ENCODE measurements at regions not wholly inside any gene's neighbourhood (a gene's known extent, or its start where the extent isn't known, plus 50 kb on each side); places are given as distances from the start of the nearest gene placed in this dataset.

DNA sequence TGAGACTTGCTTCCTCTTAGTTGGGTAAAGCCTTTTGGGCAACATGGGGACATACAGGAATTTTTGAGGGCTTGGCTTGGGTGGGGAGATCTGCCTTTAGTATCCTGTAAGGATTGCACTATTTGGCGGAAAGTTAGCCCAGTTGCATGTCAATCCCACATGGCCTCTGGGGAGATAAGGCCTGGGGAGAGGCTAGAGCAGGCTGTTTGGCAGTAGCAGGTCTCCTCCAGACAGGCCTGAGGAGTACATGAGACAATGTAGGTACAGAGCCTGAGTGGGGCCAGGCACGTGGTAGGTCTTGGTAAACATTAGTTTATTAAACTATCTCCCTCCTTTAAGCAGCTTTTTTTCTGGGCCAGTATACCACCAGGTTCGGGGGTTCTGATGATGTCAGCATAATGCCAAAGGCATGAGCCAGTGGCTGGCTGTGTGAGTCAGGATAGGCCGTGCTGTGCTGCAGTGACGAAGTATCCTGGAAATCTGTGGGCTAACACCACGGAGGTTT is 147.9 kb downstream of the VEGFA start:
- TF ChIP-seq, protein P1, sequence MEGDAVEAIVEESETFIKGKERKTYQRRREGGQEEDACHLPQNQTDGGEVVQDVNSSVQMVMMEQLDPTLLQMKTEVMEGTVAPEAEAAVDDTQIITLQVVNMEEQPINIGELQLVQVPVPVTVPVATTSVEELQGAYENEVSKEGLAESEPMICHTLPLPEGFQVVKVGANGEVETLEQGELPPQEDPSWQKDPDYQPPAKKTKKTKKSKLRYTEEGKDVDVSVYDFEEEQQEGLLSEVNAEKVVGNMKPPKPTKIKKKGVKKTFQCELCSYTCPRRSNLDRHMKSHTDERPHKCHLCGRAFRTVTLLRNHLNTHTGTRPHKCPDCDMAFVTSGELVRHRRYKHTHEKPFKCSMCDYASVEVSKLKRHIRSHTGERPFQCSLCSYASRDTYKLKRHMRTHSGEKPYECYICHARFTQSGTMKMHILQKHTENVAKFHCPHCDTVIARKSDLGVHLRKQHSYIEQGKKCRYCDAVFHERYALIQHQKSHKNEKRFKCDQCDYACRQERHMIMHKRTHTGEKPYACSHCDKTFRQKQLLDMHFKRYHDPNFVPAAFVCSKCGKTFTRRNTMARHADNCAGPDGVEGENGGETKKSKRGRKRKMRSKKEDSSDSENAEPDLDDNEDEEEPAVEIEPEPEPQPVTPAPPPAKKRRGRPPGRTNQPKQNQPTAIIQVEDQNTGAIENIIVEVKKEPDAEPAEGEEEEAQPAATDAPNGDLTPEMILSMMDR (IDR thresholded peaks at IDR 0.05; ENCODE audit: insufficient read depth, low read length, poor library complexity, severe bottlenecking) = no peak
- DNase-seq (ENCODE audit: low read depth) = no peak
- Histone ChIP-seq H3K27me3 (ENCODE audit: control insufficient read depth, insufficient read depth, low read length) (no peaks in the 10 kb centered on the region), H3K4me3 (ENCODE audit: low read depth, low read length) (no peak overlapping the region), H3K36me3 (ENCODE audit: control insufficient read depth, insufficient read depth, low read length) (no peaks in the 10 kb centered on the region)

DNA sequence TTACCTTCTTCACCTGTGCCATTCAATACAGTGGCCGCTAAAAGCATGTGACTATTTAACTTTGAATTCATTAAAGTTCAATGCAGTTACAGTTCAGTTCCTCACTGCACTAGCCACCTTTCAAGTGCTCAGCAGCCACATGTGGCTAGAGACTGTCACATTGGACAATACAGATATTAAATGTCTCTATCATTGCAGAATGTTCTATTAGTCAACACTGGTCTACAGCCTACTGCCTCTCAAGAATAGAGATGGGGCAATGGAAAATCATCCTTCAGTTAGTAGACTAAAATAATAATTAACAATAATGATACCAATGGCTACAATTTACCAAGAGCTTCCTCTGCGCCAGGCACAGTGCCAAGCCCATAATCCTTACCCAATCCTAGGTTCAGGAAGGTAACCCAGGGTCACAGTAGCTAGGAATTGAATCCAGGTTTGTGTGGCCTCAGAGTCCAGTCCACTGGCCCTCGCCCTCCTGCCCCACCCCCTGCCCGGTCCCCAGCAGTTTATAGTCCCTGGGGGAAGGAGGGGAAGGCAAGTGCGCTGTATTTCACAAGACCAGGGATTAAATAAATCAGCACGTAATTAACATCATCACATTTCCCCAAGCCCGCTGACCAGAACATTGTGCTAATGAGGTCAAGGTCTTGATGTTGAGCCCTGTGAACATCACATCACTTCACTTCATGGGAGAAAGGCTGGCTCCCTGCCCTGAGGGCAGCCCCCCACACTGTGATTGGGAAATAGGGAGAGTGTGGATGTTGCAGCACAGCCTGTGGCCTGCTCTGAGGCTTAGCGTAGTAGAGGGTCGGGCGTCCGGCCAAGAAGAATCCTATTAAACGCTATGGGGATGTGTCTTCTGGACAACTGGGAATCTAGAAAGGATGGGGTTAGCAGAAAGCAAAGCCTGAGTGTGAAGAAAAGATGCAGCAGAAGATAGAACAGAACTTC is 147.2 kb downstream of the VEGFA start:
- H3K27me3 ChIP-seq (ENCODE audit: control insufficient read depth, insufficient read depth, low read length) = no peaks in the 10 kb centered on the region
- H3K36me3 ChIP-seq (ENCODE audit: control insufficient read depth, insufficient read depth, low read length) = no peaks in the 10 kb centered on the region
- H3K4me3 ChIP-seq (ENCODE audit: low read depth, low read length) = no peak overlapping the region
- TF ChIP-seq, protein P1 (IDR thresholded peaks at IDR 0.05; ENCODE audit: insufficient read depth, low read length, poor library complexity, severe bottlenecking) = no peak
- no peak for DNase-seq (ENCODE audit: low read depth)

DNA sequence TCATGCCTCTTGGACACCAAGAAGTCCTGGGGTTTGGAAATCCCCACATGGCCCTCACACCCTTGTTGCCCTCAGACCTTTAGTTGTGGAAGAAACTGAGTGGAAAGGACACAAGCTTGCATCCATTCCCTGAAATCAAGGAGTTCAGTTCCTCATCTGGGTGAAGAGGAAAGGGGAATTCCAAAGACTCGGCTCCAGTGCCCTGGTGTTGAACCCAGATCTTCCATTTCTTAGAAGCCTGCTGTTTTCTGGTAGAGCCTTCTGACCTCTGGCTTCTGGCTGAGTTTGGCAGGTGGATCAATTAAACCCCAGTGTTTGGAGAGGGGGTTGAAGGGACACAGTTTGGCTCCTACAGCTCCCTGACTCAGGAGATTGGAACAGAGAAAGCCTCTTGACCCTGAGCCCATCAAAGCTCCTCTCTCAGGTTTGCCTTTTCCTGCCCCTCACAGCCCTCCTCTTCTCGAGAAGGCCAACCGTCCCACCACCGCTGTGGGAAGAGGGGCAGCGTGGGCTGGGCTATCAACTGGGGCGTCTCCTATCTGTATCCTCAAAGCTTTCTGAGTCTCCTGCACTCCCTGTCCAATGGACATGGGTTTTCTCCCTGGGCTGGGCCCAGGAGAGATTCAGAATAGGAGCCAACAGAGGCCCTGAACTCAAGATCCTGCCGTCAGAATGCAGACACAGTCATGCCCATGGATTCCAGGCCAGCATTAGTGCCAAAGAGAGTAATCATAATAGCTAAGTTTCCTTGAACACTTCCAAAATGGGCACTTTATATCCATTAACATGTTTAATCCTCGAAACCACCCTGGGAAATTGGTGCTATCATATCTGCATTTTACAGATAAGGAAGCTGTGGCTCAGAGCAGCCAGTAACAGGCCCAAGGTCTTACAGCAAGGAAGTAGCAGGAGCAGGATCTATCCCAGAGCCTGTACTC is 146.2 kb downstream of the VEGFA start:
- TF ChIP-seq, protein P1 (IDR thresholded peaks at IDR 0.05; ENCODE audit: insufficient read depth, low read length, poor library complexity, severe bottlenecking) = no peak
- no peak overlapping the region for H3K4me3 ChIP-seq (ENCODE audit: low read depth, low read length)
- DNase-seq (ENCODE audit: low read depth) = no peak
- no peaks in the 10 kb centered on the region for H3K36me3 ChIP-seq (ENCODE audit: control insufficient read depth, insufficient read depth, low read length)
- no peaks in the 10 kb centered on the region for H3K27me3 ChIP-seq (ENCODE audit: control insufficient read depth, insufficient read depth, low read length)

DNA sequence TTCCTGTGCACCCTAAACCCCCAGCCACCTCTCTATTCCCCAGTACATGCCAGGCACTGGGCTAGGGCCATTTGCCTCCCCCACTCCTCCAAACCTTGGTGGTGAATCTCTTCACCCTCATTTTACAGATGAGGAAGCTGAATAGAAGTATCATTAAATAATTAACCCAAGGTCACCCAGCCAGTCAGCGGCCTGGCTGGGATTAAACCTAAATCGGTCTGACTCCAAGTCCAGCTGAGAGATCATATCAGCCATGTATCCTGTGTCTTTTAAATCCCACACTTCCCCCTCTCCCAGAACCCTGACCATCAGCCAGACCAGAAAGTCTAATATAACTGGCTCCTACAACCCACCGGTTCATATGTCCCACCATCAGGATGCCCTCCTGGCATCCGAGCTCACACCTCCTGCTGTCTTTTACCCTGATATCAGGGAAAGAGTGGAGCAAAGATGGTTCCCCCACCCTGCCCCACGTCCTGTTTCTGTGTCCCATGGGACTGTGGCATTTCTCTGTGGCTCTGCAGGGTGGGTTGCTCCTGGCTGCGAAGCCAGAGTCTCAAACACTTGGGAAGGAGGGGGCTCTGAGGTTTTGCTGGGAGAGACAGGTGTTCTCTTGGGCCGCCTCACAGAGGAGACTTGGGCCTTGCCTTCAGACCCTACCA is 145.3 kb downstream of the VEGFA start:
- TF ChIP-seq, protein P1 (IDR thresholded peaks at IDR 0.05; ENCODE audit: insufficient read depth, low read length, poor library complexity, severe bottlenecking) = no peak
- no peak overlapping the region for H3K4me3 ChIP-seq (ENCODE audit: low read depth, low read length)
- no peak for DNase-seq (ENCODE audit: low read depth)
- H3K36me3 ChIP-seq (ENCODE audit: control insufficient read depth, insufficient read depth, low read length) = no peaks in the 10 kb centered on the region
- H3K27me3 ChIP-seq (ENCODE audit: control insufficient read depth, insufficient read depth, low read length) = no peaks in the 10 kb centered on the region

DNA sequence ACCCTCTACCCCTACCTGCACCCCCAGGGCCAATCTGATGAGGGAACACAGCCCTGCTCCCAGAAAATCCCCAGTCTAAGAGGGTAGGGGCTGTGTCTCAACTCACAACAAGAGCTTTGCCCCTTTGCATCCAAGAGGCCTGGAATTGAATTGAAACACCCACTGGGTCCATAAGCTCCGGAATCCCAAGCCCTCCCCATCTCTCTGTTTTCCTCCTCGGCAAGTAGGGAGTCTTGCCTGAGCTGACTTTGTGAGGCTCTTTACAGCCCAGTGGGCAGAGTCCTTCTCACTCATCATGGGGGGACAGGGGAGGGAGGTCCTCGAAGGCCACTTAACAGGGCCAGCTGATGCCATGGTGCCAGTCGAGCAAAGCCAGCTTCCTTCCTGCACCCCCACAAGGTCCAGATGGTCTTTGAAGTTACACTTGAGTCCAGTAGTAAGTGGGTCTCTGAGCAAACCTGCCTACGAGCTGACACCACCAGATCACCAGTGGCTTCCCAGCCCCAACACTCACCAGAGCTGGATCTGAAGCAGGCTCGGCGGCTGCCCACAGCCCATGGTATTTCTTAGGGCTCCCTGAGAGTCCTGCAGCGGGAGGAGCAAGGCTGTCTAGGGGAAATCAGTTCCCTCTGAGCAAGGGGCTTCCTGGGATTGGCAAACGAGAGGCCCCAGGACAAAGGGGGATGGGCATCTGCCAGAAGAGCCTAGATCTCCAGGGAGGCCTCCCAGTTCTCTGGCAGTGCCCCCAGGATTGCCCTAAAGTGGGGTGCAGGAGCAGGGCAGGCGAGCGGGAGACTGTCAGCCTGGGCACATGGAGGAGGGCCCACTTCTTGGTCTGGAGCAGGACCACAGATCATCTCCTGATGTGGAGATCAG is 144.5 kb downstream of the VEGFA start:
- no peak overlapping the region for H3K4me3 ChIP-seq (ENCODE audit: low read depth, low read length)
- no peaks in the 10 kb centered on the region for H3K27me3 ChIP-seq (ENCODE audit: control insufficient read depth, insufficient read depth, low read length)

More for the DNA sequence above, 144.5 kb downstream of the VEGFA start:
- DNase-seq (ENCODE audit: low read depth) = no peak
- H3K36me3 ChIP-seq (ENCODE audit: control insufficient read depth, insufficient read depth, low read length) = no peaks in the 10 kb centered on the region
- TF ChIP-seq, protein P1 (IDR thresholded peaks at IDR 0.05; ENCODE audit: insufficient read depth, low read length, poor library complexity, severe bottlenecking) = no peak
